ENCODE measurements at regions not wholly inside any gene's neighbourhood (a gene's known extent, or its start where the extent isn't known, plus 50 kb on each side); places are given as distances from the start of the nearest gene placed in this dataset.
"Not testable (repeated sequence)": the region's sequence is repeated elsewhere in the genome, so short reads cannot be mapped to it uniquely, and the experiment has no call there.

DNA sequence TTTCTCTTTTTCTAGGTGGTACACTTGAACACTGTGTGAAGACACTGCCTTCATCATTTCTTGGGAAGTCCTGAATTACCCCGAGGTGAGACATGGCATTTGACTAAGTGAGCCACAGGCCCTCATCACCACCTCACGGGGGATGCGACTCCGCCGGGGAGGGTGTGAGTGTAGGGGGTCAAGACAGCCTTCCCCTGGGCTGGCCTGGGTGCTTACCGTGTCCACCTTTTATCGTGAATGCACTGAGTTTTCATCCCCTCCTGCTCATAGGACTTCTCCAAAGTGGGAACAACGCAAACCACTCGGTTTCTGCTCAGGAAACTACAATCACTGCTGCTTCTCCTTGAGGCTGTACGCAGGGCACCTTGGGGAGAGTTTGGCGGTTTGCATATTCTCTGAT, 176.9 kb downstream of the SH2D4B start:
- Histone ChIP-seq H3K36me3 (ENCODE audit: insufficient read depth, low read length) (no peaks in the 10 kb centered on the region), H3K27ac (ENCODE audit: low read depth, low read length) (no peak overlapping the region), H3K79me2 (ENCODE audit: control insufficient read depth, insufficient read depth, low read length, unreplicated experiment) (no peaks in the 10 kb centered on the region), H3K4me3 (ENCODE audit: low read depth, low read length) (no peak overlapping the region), H3K27me3 (ENCODE audit: insufficient read depth, low read length) (0 out of 2 replicates have a peak, but pooled peaks cover 4% of the 10 kb centered on the region), H3K4me1 (ENCODE audit: control insufficient read depth, insufficient read depth, low read length, unreplicated experiment) (no peaks in the 10 kb centered on the region), H2AFZ (ENCODE audit: low read length, unreplicated experiment) (no peak overlapping the region)

DNA sequence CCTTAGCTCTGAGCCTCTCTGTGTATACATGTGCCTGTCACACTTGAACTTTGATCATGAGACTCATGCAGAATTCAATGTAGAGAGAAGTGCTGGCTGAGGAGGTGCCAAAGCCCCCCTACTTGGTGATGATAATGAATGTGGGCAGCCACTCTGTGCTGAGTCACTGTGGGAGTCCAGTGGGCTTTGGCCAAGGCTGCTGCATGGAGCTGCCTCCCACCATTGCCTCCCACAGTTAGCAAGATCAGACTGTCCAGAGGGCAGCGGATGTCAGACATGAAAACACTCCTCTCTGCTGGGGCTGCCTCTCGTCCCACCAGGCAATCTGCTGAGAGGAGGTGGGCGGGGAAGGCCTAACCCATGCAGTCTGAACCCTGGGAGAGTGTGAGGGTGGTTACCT, 180.3 kb downstream of the SH2D4B start:
- H3K79me2 ChIP-seq (ENCODE audit: control insufficient read depth, insufficient read depth, low read length, unreplicated experiment), result no peaks in the 10 kb centered on the region
- no peak overlapping the region for H3K4me3 ChIP-seq (ENCODE audit: low read depth, low read length)
- no peaks in the 10 kb centered on the region for H3K4me1 ChIP-seq (ENCODE audit: control insufficient read depth, insufficient read depth, low read length, unreplicated experiment)
- no peaks in the 10 kb centered on the region for H3K27me3 ChIP-seq (ENCODE audit: insufficient read depth, low read length)
- no peaks in the 10 kb centered on the region for H3K36me3 ChIP-seq (ENCODE audit: insufficient read depth, low read length)
- no peak overlapping the region for H3K27ac ChIP-seq (ENCODE audit: low read depth, low read length)
- H2AFZ ChIP-seq (ENCODE audit: low read length, unreplicated experiment), result no peak overlapping the region

DNA sequence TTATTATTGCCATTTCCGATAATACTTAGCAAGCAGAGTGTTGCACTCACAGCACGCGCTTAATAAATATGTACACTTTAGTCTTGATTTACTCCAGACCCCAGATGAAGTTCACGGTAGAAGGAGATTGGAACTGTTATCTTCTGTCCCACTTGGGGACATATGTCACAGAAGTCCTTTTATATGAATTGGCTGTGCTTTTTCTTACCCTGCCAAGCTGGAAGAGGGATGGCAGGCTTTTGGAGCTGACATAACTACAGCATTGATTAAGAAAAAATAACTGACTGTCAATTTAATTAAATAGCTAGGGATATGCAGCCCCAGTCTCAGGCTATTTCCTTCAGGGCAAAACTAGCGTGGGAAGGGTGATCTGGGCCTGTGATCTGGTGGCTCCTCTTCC, 182.2 kb downstream of the SH2D4B start:
- Histone ChIP-seq H3K79me2 (ENCODE audit: control insufficient read depth, insufficient read depth, low read length, unreplicated experiment) (no peaks in the 10 kb centered on the region), H3K4me1 (ENCODE audit: control insufficient read depth, insufficient read depth, low read length, unreplicated experiment) (no peaks in the 10 kb centered on the region), H2AFZ (ENCODE audit: low read length, unreplicated experiment) (no peak overlapping the region), H3K27me3 (ENCODE audit: insufficient read depth, low read length) (no peaks in the 10 kb centered on the region), H3K27ac (ENCODE audit: low read depth, low read length) (no peak overlapping the region), H3K4me3 (ENCODE audit: low read depth, low read length) (no peak overlapping the region), H3K36me3 (ENCODE audit: insufficient read depth, low read length) (no peaks in the 10 kb centered on the region)

DNA sequence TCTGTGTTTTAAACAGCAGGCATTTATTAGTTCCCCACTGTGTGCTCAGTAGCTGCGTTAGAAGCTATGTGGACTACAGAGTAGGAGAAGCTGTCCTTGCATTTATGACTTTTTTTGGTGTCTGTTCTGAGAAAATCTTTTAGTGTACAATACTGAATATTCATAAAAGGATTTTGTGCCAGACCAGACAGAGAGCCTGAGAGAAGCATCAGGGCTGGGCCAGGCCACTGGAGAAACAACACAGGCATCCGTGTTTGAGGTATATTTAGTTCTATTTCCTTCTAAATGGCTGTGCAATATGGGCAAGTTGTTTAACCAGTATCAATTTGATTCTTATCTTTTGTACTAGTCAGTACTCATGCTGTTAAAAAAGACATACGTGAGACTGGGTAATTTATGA, 182.8 kb downstream of the SH2D4B start:
- H3K4me1 ChIP-seq (ENCODE audit: control insufficient read depth, insufficient read depth, low read length, unreplicated experiment), result no peaks in the 10 kb centered on the region
- H3K36me3 ChIP-seq (ENCODE audit: insufficient read depth, low read length), result no peaks in the 10 kb centered on the region
- no peak overlapping the region for H2AFZ ChIP-seq (ENCODE audit: low read length, unreplicated experiment)
- H3K79me2 ChIP-seq (ENCODE audit: control insufficient read depth, insufficient read depth, low read length, unreplicated experiment), result no peaks in the 10 kb centered on the region
- no peaks in the 10 kb centered on the region for H3K27me3 ChIP-seq (ENCODE audit: insufficient read depth, low read length)
- no peak overlapping the region for H3K27ac ChIP-seq (ENCODE audit: low read depth, low read length)
- no peak overlapping the region for H3K4me3 ChIP-seq (ENCODE audit: low read depth, low read length)

DNA sequence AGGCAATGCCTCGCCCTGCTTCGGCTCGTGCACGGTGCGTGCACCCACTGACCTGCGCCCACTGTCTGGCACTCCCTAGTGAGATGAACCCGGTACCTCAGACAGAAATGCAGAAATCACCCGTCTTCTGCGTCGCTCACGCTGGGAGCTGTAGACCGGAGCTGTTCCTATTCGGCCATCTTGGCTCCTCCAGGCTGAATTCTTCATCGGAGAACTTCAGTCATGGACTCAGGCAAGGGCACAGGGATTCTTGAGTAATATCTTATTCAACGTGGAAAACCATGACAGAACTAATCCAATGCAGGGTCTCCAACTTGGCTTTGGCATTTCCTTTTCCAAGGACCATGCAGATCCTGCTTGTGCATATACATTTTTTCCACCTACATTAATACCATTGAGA, 190.7 kb downstream of the SH2D4B start:
- not testable (repeated sequence) for H3K79me2 ChIP-seq (ENCODE audit: control insufficient read depth, insufficient read depth, low read length, unreplicated experiment); H3K27ac ChIP-seq (ENCODE audit: low read depth, low read length); H3K4me1 ChIP-seq (ENCODE audit: control insufficient read depth, insufficient read depth, low read length, unreplicated experiment); H2AFZ ChIP-seq (ENCODE audit: low read length, unreplicated experiment); H3K36me3 ChIP-seq (ENCODE audit: insufficient read depth, low read length); H3K4me3 ChIP-seq (ENCODE audit: low read depth, low read length); H3K27me3 ChIP-seq (ENCODE audit: insufficient read depth, low read length)

DNA sequence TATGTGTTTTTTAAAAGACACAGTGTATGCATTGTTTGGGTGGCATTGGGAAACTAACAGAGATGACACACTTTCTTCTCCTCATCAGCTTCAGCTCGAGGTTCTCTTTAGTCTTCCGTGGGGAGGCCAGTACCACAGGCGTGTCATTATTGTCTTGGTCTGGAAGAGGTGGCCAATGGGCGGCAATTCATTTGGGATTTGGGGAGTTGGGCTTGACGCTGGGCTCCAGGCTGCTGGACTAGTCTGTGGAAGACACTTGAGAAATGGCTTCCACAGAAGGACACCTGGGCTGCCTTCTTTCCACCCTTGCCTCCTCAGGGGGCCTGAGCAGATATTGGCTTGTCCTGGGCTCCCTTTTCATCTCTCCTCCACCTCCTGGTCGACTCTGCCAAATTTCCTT, 192.2 kb downstream of the SH2D4B start:
- Histone ChIP-seq H3K4me3 (ENCODE audit: low read depth, low read length) (no peak overlapping the region), H3K27ac (ENCODE audit: low read depth, low read length) (no peak overlapping the region), H3K79me2 (ENCODE audit: control insufficient read depth, insufficient read depth, low read length, unreplicated experiment) (no peaks in the 10 kb centered on the region), H3K27me3 (ENCODE audit: insufficient read depth, low read length) (no peaks in the 10 kb centered on the region), H3K36me3 (ENCODE audit: insufficient read depth, low read length) (no peaks in the 10 kb centered on the region), H3K4me1 (ENCODE audit: control insufficient read depth, insufficient read depth, low read length, unreplicated experiment) (no peaks in the 10 kb centered on the region), H2AFZ (ENCODE audit: low read length, unreplicated experiment) (no peak overlapping the region)

DNA sequence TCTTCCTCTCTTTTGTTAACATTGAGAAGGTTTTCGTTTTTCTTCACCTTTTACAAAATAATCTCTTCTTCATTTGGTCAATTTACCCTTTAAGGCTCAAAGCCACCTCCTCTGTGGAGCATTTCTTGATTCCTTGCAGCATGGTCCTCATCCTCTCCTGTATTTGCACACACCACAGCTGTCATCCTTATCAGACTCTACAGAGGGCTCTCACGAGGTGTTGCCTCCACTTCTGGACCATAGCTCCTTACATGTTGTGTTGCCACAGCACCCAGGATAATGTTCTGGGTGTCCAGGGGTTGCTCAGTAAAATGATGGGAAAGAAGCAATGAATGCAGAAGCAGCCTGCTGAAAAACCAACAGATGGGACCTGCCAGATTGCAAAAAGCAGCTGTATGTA, 192.8 kb downstream of the SH2D4B start:
- Histone ChIP-seq H3K27ac (ENCODE audit: low read depth, low read length) (no peak overlapping the region), H3K27me3 (ENCODE audit: insufficient read depth, low read length) (no peaks in the 10 kb centered on the region), H3K36me3 (ENCODE audit: insufficient read depth, low read length) (no peaks in the 10 kb centered on the region), H3K4me1 (ENCODE audit: control insufficient read depth, insufficient read depth, low read length, unreplicated experiment) (no peaks in the 10 kb centered on the region), H3K79me2 (ENCODE audit: control insufficient read depth, insufficient read depth, low read length, unreplicated experiment) (no peaks in the 10 kb centered on the region), H3K4me3 (ENCODE audit: low read depth, low read length) (no peak overlapping the region), H2AFZ (ENCODE audit: low read length, unreplicated experiment) (no peak overlapping the region)

DNA sequence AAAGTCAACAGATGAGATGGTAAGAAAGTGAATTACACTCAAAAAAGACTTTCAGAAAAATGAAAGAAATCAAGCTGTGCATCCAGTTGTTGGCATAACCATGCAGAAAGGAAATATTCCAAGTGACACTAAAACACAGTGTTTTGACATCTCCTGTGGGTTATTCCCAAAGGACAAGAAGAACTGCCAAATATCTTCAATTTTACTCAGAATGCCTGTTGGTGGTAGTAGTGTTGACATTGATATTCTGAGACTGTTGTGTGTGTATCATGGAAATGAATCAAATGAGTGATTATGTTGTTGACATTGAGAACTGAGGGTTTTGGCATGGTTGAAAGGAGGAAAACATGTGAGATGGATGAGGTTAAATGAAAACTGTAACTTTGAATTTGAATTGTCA, 196.9 kb downstream of the SH2D4B start:
- Histone ChIP-seq H2AFZ (ENCODE audit: low read length, unreplicated experiment) (no peak overlapping the region), H3K4me3 (ENCODE audit: low read depth, low read length) (no peak overlapping the region), H3K36me3 (ENCODE audit: insufficient read depth, low read length) (no peaks in the 10 kb centered on the region), H3K79me2 (ENCODE audit: control insufficient read depth, insufficient read depth, low read length, unreplicated experiment) (no peaks in the 10 kb centered on the region), H3K4me1 (ENCODE audit: control insufficient read depth, insufficient read depth, low read length, unreplicated experiment) (no peaks in the 10 kb centered on the region), H3K27ac (ENCODE audit: low read depth, low read length) (no peak overlapping the region), H3K27me3 (ENCODE audit: insufficient read depth, low read length) (no peaks in the 10 kb centered on the region)

DNA sequence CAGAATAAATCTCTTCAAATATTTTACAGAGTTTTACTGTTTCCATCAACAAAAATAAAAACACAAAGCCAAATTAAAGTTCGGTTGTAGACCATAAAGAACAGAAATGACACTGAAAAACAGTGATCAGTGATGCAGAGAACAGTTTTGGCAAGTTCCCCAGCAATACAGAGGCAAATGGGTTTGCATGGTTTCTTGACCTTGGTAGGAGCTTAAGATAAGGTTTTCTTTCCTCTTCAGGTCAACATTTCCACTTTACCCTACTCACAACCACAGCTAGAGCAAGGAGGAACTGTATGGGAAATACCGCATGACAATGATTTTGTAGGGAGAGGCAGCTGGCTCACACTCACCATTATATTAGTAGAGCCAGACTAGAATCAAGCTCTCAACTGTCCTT, 199.5 kb downstream of the SH2D4B start:
- no peak overlapping the region for H2AFZ ChIP-seq (ENCODE audit: low read length, unreplicated experiment)

DNA sequence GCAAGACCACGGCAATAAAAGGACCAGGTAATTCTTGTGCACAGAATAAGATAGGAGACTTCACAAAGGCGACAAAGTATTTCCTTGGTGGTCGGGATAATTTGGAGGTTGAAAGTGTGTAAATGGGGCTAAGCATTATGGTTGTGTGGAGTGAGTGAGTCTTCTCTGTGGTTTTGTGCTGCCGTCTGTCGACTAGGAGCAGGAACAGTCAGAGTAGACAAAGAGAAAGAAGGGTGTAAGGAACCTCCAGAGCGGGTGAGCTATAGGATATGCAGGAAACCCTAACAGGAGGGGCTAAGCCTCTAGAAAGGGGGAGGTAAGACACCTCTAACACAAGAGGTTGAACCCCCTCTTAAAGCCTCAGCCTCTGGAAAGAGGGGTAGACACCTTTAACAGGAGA, 201.6 kb downstream of the SH2D4B start:
- Histone ChIP-seq H3K27ac (ENCODE audit: low read depth, low read length) (no peak overlapping the region), H3K4me3 (ENCODE audit: low read depth, low read length) (no peak overlapping the region), H3K27me3 (ENCODE audit: insufficient read depth, low read length) (no peaks in the 10 kb centered on the region), H3K4me1 (ENCODE audit: control insufficient read depth, insufficient read depth, low read length, unreplicated experiment) (no peaks in the 10 kb centered on the region), H2AFZ (ENCODE audit: low read length, unreplicated experiment) (no peak overlapping the region), H3K36me3 (ENCODE audit: insufficient read depth, low read length) (no peaks in the 10 kb centered on the region), H3K79me2 (ENCODE audit: control insufficient read depth, insufficient read depth, low read length, unreplicated experiment) (no peaks in the 10 kb centered on the region)

More for the DNA sequence above, 199.5 kb downstream of the SH2D4B start:
- no peak overlapping the region for H3K27ac ChIP-seq (ENCODE audit: low read depth, low read length)
- H3K79me2 ChIP-seq (ENCODE audit: control insufficient read depth, insufficient read depth, low read length, unreplicated experiment), result no peaks in the 10 kb centered on the region
- H3K4me1 ChIP-seq (ENCODE audit: control insufficient read depth, insufficient read depth, low read length, unreplicated experiment), result no peaks in the 10 kb centered on the region
- no peaks in the 10 kb centered on the region for H3K27me3 ChIP-seq (ENCODE audit: insufficient read depth, low read length)
- H3K4me3 ChIP-seq (ENCODE audit: low read depth, low read length), result no peak overlapping the region
- no peaks in the 10 kb centered on the region for H3K36me3 ChIP-seq (ENCODE audit: insufficient read depth, low read length)

DNA sequence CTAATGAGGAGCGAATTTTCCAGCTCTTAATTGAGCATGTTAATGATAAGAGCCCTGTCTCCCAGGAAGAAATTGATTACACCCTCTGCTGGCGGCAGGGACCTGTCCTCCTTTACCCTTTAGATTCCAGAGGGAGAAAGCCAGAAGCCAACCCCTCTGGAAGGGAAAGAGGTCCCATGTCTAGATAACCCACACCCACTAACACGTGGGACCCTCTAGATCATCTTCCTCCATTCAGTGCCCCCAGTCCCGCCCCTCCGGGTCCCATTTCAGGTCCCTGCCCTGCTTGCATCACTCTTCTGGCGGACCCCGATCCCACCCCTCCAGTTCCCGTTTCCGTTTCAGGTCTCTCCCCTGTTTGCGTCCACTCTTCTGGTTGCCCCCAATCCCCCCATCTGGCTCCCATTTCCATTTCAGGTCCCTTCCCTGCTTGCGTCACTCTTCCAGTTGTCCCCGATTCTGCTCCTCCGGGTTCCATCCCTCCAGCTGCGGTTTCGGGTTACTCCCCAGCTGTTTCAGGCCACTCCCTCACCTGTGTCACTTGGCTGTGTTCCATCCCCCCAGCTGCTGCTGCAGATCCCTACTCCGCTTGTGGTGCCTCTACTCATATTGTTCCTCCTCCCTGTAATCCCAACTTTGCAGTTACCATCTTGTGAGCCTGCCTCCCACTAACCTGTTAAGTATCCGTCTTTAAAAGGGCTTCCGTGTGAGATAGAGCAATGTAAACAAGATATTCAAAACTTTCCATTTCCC, 202.4 kb downstream of the SH2D4B start:
- no peaks in the 10 kb centered on the region for H3K36me3 ChIP-seq (ENCODE audit: insufficient read depth, low read length)
- H2AFZ ChIP-seq (ENCODE audit: low read length, unreplicated experiment), result no peak overlapping the region
- H3K4me3 ChIP-seq (ENCODE audit: low read depth, low read length), result no peak overlapping the region
- no peaks in the 10 kb centered on the region for H3K27me3 ChIP-seq (ENCODE audit: insufficient read depth, low read length)
- H3K79me2 ChIP-seq (ENCODE audit: control insufficient read depth, insufficient read depth, low read length, unreplicated experiment), result no peaks in the 10 kb centered on the region
- no peaks in the 10 kb centered on the region for H3K4me1 ChIP-seq (ENCODE audit: control insufficient read depth, insufficient read depth, low read length, unreplicated experiment)
- H3K27ac ChIP-seq (ENCODE audit: low read depth, low read length), result no peak overlapping the region
